ENCODE measurements at regions not wholly inside any gene's neighbourhood (a gene's known extent, or its start where the extent isn't known, plus 50 kb on each side); places are given as distances from the start of the nearest gene placed in this dataset.

DNA sequence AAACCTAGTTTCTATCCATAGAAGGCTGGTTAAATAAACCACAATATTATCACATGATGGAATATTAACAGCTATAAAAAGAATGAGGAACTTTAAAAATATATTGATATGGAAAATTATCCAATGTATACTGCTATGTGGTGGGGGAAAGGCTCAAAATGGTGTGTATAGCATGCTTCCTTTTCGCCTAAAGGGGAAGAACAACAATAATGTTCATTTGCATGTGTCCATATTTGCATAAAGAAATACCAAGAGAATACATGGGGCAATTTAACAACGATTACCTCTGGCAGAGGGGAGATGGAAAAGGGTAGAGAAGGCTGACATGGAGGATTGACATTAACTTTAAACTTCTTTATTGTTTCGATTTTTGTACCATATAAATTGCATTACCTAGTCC is 121.3 kb upstream of the PARP11 start:
- no peak overlapping the region for H2AFZ ChIP-seq (ENCODE audit: low read depth, low read length)
- no peaks in the 10 kb centered on the region for H3K27me3 ChIP-seq (ENCODE audit: insufficient read depth, low read depth, low read length)
- no peaks in the 10 kb centered on the region for H3K9me3 ChIP-seq (ENCODE audit: low read length)
- H3K9ac ChIP-seq (ENCODE audit: low read length) = no peak overlapping the region
- no peak overlapping the region for H3K27ac ChIP-seq (ENCODE audit: low read length)
- no peak overlapping the region for H3K4me3 ChIP-seq (ENCODE audit: low read length)
- TF ChIP-seq EP300 (conservative IDR thresholded peaks at IDR 0.05; ENCODE audit: poor library complexity, severe bottlenecking) (no peak), SMC3 (conservative IDR thresholded peaks at IDR 0.05; ENCODE audit: poor library complexity) (no peak), RAD21 (conservative IDR thresholded peaks at IDR 0.05) (no peak), POLR2AphosphoS5 (IDR thresholded peaks at IDR 0.05) (no peak), MXI1 (conservative IDR thresholded peaks at IDR 0.05; ENCODE audit: poor library complexity, severe bottlenecking) (no peak), EZH2 (IDR thresholded peaks at IDR 0.05; ENCODE audit: borderline replicate concordance, insufficient read depth, low read length, poor library complexity, severe bottlenecking) (no peak), TAF1 (IDR thresholded peaks at IDR 0.05; ENCODE audit: low read depth) (no peak)
- TF ChIP-seq, protein P1, sequence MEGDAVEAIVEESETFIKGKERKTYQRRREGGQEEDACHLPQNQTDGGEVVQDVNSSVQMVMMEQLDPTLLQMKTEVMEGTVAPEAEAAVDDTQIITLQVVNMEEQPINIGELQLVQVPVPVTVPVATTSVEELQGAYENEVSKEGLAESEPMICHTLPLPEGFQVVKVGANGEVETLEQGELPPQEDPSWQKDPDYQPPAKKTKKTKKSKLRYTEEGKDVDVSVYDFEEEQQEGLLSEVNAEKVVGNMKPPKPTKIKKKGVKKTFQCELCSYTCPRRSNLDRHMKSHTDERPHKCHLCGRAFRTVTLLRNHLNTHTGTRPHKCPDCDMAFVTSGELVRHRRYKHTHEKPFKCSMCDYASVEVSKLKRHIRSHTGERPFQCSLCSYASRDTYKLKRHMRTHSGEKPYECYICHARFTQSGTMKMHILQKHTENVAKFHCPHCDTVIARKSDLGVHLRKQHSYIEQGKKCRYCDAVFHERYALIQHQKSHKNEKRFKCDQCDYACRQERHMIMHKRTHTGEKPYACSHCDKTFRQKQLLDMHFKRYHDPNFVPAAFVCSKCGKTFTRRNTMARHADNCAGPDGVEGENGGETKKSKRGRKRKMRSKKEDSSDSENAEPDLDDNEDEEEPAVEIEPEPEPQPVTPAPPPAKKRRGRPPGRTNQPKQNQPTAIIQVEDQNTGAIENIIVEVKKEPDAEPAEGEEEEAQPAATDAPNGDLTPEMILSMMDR (IDR thresholded peaks at IDR 0.05; ENCODE audit: poor library complexity, severe bottlenecking) = no peak
- TF ChIP-seq, protein P2, sequence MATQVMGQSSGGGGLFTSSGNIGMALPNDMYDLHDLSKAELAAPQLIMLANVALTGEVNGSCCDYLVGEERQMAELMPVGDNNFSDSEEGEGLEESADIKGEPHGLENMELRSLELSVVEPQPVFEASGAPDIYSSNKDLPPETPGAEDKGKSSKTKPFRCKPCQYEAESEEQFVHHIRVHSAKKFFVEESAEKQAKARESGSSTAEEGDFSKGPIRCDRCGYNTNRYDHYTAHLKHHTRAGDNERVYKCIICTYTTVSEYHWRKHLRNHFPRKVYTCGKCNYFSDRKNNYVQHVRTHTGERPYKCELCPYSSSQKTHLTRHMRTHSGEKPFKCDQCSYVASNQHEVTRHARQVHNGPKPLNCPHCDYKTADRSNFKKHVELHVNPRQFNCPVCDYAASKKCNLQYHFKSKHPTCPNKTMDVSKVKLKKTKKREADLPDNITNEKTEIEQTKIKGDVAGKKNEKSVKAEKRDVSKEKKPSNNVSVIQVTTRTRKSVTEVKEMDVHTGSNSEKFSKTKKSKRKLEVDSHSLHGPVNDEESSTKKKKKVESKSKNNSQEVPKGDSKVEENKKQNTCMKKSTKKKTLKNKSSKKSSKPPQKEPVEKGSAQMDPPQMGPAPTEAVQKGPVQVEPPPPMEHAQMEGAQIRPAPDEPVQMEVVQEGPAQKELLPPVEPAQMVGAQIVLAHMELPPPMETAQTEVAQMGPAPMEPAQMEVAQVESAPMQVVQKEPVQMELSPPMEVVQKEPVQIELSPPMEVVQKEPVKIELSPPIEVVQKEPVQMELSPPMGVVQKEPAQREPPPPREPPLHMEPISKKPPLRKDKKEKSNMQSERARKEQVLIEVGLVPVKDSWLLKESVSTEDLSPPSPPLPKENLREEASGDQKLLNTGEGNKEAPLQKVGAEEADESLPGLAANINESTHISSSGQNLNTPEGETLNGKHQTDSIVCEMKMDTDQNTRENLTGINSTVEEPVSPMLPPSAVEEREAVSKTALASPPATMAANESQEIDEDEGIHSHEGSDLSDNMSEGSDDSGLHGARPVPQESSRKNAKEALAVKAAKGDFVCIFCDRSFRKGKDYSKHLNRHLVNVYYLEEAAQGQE (IDR thresholded peaks at IDR 0.05; ENCODE audit: borderline replicate concordance) = no peak
- no peaks in the 10 kb centered on the region for H3K79me2 ChIP-seq (replicated peaks; ENCODE audit: insufficient read depth, low read length)
- H3K36me3 ChIP-seq (ENCODE audit: insufficient read depth, low read length) = no peaks in the 10 kb centered on the region
- H3K9me2 ChIP-seq (ENCODE audit: insufficient read depth, low read length) = no peaks in the 10 kb centered on the region
- no peaks in the 10 kb centered on the region for H4K20me1 ChIP-seq (ENCODE audit: insufficient read depth)
- no peak overlapping the region for H3K4me2 ChIP-seq (ENCODE audit: low read length)
- no peaks in the 10 kb centered on the region for H3F3A ChIP-seq (ENCODE audit: insufficient read depth, low read length, poor library complexity, severe bottlenecking)

DNA sequence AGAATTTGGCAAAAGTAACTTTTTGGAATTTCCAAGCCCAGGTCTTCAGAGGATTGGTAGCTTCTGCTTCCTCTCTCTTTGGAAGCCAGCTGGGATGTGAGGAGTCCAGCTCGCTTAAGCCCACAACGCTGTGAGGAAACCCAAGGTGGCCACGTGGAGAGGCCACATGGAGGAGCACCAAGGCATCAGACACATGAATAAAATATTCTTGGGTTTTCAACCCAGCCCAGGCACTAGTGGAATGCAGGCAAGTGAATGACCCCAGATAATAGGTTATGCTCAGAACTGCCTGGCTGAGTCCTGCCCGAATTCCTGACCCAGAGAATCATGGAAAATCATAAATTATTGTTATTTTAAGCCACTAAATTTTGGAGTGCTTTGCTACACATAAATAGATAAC is 119.7 kb upstream of the PARP11 start:
- Histone ChIP-seq H2AFZ (ENCODE audit: low read depth, low read length) (no peak overlapping the region), H3K36me3 (ENCODE audit: insufficient read depth, low read length) (no peaks in the 10 kb centered on the region), H3K9me2 (ENCODE audit: insufficient read depth, low read length) (no peaks in the 10 kb centered on the region), H4K20me1 (ENCODE audit: insufficient read depth) (no peaks in the 10 kb centered on the region), H3K9ac (ENCODE audit: low read length) (no peak overlapping the region), H3K79me2 (replicated peaks; ENCODE audit: insufficient read depth, low read length) (no peaks in the 10 kb centered on the region), H3F3A (ENCODE audit: insufficient read depth, low read length, poor library complexity, severe bottlenecking) (no peaks in the 10 kb centered on the region), H3K9me3 (ENCODE audit: low read length) (no peaks in the 10 kb centered on the region), H3K27me3 (ENCODE audit: insufficient read depth, low read depth, low read length) (no peaks in the 10 kb centered on the region), H3K4me3 (ENCODE audit: low read length) (no peak overlapping the region), H3K4me2 (ENCODE audit: low read length) (no peak overlapping the region), H3K27ac (ENCODE audit: low read length) (no peak overlapping the region)
- TF ChIP-seq, protein P1 (IDR thresholded peaks at IDR 0.05; ENCODE audit: poor library complexity, severe bottlenecking) = no peak
- TF ChIP-seq EP300 (conservative IDR thresholded peaks at IDR 0.05; ENCODE audit: poor library complexity, severe bottlenecking) = no peak
